OCI-LY3 (cell line): ENCODE measurements at regions not wholly inside any gene's neighbourhood (a gene's known extent, or its start where the extent isn't known, plus 50 kb on each side); places are given as distances from the start of the nearest gene placed in this dataset.

Experiments used
- H2AFZ ChIP-seq: fragments of 200-600, 300-600 bp; shearing (Covaris generic); 2 replicates; pipeline ENCODE4 v1.6.0; 2014; ENCODE audit warnings: antibody characterized with exemption, low read depth, low read length
- H3K27ac ChIP-seq: fragments of 200-600, 300-600 bp; sonication (generic); 2 replicates; pipeline ENCODE4 v1.5.1; 2014; ENCODE audit warnings: mild to moderate bottlenecking, low read length, moderate library complexity, mixed read lengths
- H3K27me3 ChIP-seq: fragments of 200-600, 300-600 bp; sonication (generic); 2 replicates; pipeline ENCODE4 v1.6.1; 2014; ENCODE audit warnings: low read depth, low read length, mixed read lengths
- H3K36me3 ChIP-seq: fragments of 200-600, 300-600 bp; sonication (generic); replicated peaks from 2 replicates; pipeline ENCODE3; 2014; ENCODE audit warnings: low read depth, low read length, mixed read lengths
- H3K4me1 ChIP-seq: fragments of 300-600, 200-600 bp; sonication (generic); 2 replicates; pipeline ENCODE4 v1.6.1; 2014; ENCODE audit warnings: low read length, mixed read lengths
- H3K4me2 ChIP-seq: fragments of 200-600, 300-600 bp; sonication (generic); 2 replicates; pipeline ENCODE4 v1.6.1; 2014; ENCODE audit warnings: low read length, mixed read lengths
- H3K4me3 ChIP-seq: fragments of 300-600, 200-600 bp; sonication (generic); 2 replicates; pipeline ENCODE4 v1.5.1; 2014; ENCODE audit warnings: antibody characterized with exemption, mild to moderate bottlenecking, low read length, moderate library complexity
- H3K79me2 ChIP-seq: fragments of 300-600, 200-600 bp; shearing (Covaris generic); 2 replicates; pipeline ENCODE4 v1.6.1; 2014; ENCODE audit warnings: mild to moderate bottlenecking, low read length, mixed read lengths
- H3K9ac ChIP-seq: fragments of 300-600, 200-600 bp; shearing (Covaris generic); 2 replicates; pipeline ENCODE4 v1.6.0; 2014; ENCODE audit warnings: mild to moderate bottlenecking, low read length, moderate library complexity
- H3K9me3 ChIP-seq: fragments of 200-600, 300-600 bp; shearing (Covaris generic); 2 replicates; pipeline ENCODE4 v1.6.1; 2014; ENCODE audit warnings: low read length, mixed read lengths; ENCODE audit not compliant: insufficient read depth
- H4K20me1 ChIP-seq: fragments of 200-600, 300-600 bp; sonication (generic); 2 replicates; pipeline ENCODE4 v1.6.1; 2016; ENCODE audit warnings: low read length, mixed read lengths; ENCODE audit not compliant: insufficient read depth
- EZH2phosphoT487 ChIP-seq: fragments of 200-600 bp; shearing (Covaris generic); IDR thresholded peaks from 2 replicates; pipeline ENCODE4 v1.6.1; 2018; ENCODE audit warnings: antibody characterized with exemption, mixed run types, low read depth
- TF ChIP-seq, protein P1 (sequence below): fragments of 200-600, 300-600 bp; sonication (generic); IDR thresholded peaks from 2 replicates; pipeline ENCODE4 v1.5.1; 2014; ENCODE audit warnings: antibody characterized with exemption, low read length, low read depth

DNA sequence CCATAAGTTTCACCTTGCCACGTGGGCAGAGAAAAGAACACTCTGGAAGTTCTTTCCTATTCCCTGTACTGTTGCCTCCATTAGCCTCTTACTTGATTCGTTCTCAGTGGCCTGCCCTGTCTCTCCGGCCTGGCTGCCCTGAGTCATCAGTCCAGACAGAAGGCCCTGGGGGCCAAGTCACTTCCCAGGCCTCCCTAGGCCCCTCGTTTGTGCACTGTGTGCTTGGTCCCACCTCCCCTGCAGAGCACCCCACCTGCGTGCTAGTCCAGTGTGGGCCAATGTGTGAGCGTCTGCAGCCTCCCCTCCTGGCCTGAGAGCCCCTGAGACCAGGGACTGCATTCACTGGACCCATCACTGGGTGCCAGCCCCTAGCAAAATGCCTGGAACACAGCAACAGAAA is 191.2 kb upstream of the RREB1 start:
- H3K4me2 ChIP-seq = no peak overlapping the region
- H2AFZ ChIP-seq = no peak overlapping the region
- H3K9me3 ChIP-seq = no peaks in the 10 kb centered on the region
- no peak overlapping the region for H3K27ac ChIP-seq
- no peaks in the 10 kb centered on the region for H3K79me2 ChIP-seq
- H3K9ac ChIP-seq = no peak overlapping the region
- TF ChIP-seq, protein P1, sequence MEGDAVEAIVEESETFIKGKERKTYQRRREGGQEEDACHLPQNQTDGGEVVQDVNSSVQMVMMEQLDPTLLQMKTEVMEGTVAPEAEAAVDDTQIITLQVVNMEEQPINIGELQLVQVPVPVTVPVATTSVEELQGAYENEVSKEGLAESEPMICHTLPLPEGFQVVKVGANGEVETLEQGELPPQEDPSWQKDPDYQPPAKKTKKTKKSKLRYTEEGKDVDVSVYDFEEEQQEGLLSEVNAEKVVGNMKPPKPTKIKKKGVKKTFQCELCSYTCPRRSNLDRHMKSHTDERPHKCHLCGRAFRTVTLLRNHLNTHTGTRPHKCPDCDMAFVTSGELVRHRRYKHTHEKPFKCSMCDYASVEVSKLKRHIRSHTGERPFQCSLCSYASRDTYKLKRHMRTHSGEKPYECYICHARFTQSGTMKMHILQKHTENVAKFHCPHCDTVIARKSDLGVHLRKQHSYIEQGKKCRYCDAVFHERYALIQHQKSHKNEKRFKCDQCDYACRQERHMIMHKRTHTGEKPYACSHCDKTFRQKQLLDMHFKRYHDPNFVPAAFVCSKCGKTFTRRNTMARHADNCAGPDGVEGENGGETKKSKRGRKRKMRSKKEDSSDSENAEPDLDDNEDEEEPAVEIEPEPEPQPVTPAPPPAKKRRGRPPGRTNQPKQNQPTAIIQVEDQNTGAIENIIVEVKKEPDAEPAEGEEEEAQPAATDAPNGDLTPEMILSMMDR = no peak
- TF ChIP-seq EZH2phosphoT487 = no peak
- H3K36me3 ChIP-seq = no peaks in the 10 kb centered on the region
- peaks cover 18% of the 10 kb centered on the region for H3K4me1 ChIP-seq
- no peaks in the 10 kb centered on the region for H4K20me1 ChIP-seq
- no peaks in the 10 kb centered on the region; the same call in 1 of the 2 replicates for H3K27me3 ChIP-seq
- no peak overlapping the region for H3K4me3 ChIP-seq

DNA sequence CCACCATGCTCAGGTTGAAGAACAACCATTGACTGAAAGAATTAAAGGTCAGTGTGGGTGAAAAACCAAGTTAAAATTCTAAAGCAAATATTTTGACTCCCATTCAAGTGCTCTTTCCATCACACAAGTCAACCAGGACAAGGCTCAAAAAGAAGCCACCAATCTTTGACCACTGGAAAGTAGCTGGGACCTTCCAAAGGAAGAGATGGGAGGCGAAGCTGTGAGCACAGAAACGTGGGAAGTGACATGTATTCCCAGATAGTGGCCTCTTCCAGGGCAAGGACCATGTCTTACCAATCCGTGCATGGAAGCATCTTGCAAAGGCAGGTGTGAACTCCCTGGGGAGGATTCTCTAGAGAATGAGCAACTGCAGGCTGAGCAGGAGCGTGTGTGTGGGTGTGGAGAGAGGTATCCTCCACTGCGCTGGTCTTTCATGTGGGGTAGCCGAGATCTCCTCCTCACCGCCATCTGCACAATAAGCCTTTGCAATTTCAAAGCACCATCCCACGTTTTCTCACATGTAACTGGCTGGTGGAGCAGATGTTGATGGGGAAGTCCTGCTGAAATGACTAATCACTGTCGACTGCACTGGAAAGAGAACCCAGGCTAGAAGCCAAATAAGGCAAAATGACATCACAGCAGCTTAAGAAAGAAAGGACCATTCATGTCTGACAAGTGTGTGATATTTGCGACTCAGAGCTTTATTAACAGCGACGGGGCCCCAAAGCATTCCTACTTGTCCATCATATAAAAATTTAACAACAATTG is 189.4 kb upstream of the RREB1 start:
- H3K4me2 ChIP-seq = no peak overlapping the region; the same call in 1 of the 2 replicates
- H2AFZ ChIP-seq = no peak overlapping the region
- TF ChIP-seq, protein P1 = no peak
- no peak for TF ChIP-seq EZH2phosphoT487
- no peak overlapping the region for H3K4me3 ChIP-seq
- no peaks in the 10 kb centered on the region for H4K20me1 ChIP-seq
- no peak overlapping the region for H3K9ac ChIP-seq
- no peak overlapping the region for H3K27ac ChIP-seq
- peaks cover 18% of the 10 kb centered on the region for H3K4me1 ChIP-seq
- H3K79me2 ChIP-seq = no peaks in the 10 kb centered on the region
- H3K9me3 ChIP-seq = no peaks in the 10 kb centered on the region
- H3K27me3 ChIP-seq = no peaks in the 10 kb centered on the region
- H3K36me3 ChIP-seq = no peaks in the 10 kb centered on the region

DNA sequence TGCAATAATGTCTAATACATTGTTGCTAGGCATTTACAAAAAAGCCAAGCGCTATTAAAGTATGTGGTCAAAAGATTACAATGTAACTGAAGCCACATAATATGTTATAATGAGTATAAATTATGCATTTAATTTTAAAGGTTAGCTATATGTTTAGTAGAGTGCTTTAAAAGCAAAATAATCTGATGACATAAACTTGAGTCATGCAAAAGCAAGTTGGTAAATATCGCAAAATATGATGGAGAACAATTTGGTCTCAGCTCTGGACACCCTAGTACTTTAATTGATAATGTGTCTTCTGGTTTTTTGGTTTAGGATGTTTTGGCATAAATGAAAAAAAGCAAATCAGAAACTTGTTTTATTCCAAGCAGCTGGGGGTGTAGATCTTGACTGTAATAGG is 188.6 kb upstream of the RREB1 start:
- Histone ChIP-seq H2AFZ (no peak overlapping the region), H4K20me1 (no peaks in the 10 kb centered on the region), H3K36me3 (no peaks in the 10 kb centered on the region), H3K27ac (no peak overlapping the region), H3K9me3 (no peaks in the 10 kb centered on the region), H3K27me3 (no peaks in the 10 kb centered on the region), H3K4me1 (peaks cover 18% of the 10 kb centered on the region), H3K4me3 (no peak overlapping the region), H3K9ac (no peak overlapping the region), H3K4me2 (no peak overlapping the region), H3K79me2 (no peaks in the 10 kb centered on the region)
- no peak for TF ChIP-seq EZH2phosphoT487
- TF ChIP-seq, protein P1 = no peak

DNA sequence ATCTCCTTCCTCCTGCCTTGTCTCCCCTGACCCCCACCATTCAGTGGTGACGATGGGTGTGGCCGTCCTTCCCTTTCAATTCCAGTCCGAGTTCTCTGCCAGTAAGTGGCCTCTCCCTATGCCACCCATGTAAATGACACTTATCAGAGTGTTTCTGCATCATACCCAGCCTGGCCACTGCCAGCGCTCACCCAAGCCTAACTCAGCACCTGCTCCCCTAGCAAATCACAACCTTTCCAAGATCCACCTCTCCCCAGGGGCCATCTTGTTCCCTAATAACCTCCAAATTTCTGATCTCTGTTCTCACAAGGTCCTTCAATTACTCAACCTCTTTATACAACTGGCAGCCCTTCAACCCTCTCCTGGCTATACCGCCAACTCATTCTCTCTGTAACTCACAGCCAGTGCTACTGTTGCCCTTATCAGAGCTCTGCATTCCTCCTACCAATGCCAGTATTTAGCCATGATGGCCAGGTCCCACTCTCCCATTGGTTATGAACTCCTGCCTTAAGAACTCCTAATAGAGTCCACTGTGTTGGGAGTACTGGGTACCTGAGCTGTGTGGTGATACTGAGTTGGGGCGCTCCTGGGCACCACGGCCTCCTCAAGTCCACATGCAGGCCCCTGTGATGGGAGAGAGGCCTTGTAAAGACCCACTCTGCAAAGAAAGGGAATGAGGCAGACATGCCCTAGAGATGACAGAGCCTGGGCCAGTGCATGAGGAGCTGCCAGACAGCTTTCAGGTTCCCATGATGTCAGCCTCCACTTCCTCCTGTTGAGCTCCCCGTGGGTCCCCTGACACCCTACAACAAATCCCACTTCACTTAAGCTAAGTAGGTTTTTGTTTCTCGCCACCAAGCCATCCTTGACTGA is 187.4 kb upstream of the RREB1 start:
- Histone ChIP-seq H3K9ac (no peak overlapping the region), H3K9me3 (no peaks in the 10 kb centered on the region), H3K36me3 (no peaks in the 10 kb centered on the region), H4K20me1 (no peaks in the 10 kb centered on the region), H3K79me2 (no peaks in the 10 kb centered on the region), H3K27me3 (no peaks in the 10 kb centered on the region), H3K27ac (no peak overlapping the region), H3K4me1 (peaks cover 15% of the 10 kb centered on the region), H2AFZ (no peak overlapping the region), H3K4me3 (no peak overlapping the region), H3K4me2 (no peak overlapping the region)
- TF ChIP-seq, protein P1 = no peak
